Panc1 (cell line): ENCODE measurements at regions not wholly inside any gene's neighbourhood (a gene's known extent, or its start where the extent isn't known, plus 50 kb on each side); places are given as distances from the start of the nearest gene placed in this dataset.

Source experiments
- CTCF ChIP-seq: fragments of 450-650 bp; IDR thresholded peaks from 2 replicates; pipeline ENCODE4 v1.5.1; 2017; ENCODE audit warnings: mild to moderate bottlenecking
- POLR2AphosphoS5 ChIP-seq: IDR thresholded peaks from 2 replicates; pipeline ENCODE4 v1.6.1; 2012; ENCODE audit warnings: mild to moderate bottlenecking, low read depth, low read length, moderate library complexity
- REST ChIP-seq, 2 experiments: IDR thresholded peaks; 2 replicates each; pipeline ENCODE4 v1.6.1; 2011 to 2012; ENCODE audit warnings: low read depth in 2 of 2, control low read depth in 1 of 2, low read length in 1 of 2, mild to moderate bottlenecking in 1 of 2, moderate library complexity in 1 of 2; ENCODE audit not compliant: insufficient read depth in 1 of 2
- SIN3A ChIP-seq: IDR thresholded peaks from 2 replicates; pipeline ENCODE4 v1.6.1; 2012; ENCODE audit warnings: low read depth, mild to moderate bottlenecking, low read length, moderate library complexity, borderline replicate concordance; ENCODE audit not compliant: insufficient read depth
- TCF7L2 ChIP-seq: IDR thresholded peaks from 2 replicates; pipeline ENCODE4 v1.6.1; 2011; ENCODE audit warnings: mild to moderate bottlenecking, low read depth, low read length, inconsistent platforms

GRCh38 chr9:87259543-87260518, 237.8 kb upstream of the DAPK1 start:
- TF ChIP-seq CTCF (no peak), SIN3A (no peak), REST (IDR thresholded peaks at IDR 0.05; ENCODE audit: insufficient read depth in 1 of 2, low read depth in 2 of 2, low read length in 1 of 2) (no peak), TCF7L2 (no peak), POLR2AphosphoS5 (no peak)
